ENCODE measurements at regions not wholly inside any gene's neighbourhood (a gene's known extent, or its start where the extent isn't known, plus 50 kb on each side); places are given as distances from the start of the nearest gene placed in this dataset.

DNA sequence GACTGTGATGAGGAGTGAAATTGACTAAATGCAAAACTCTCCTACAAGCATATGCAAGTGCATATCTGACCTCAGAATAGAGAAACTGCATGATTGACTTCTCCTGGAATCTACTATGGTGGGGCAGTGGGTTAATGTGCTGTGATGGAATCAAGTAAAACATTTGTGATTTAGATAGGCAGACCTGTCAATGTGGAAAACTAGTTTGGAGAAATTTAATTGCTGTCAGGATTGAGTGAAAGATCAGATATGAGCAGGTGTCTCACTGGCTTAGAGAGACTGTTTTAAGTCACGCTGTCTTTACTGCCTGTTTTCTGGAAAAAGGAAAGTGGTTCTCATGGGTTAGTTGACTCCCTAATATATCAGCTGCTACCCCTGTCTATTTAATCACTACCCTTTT, 881.0 kb upstream of the CNTNAP5 start:
- TF ChIP-seq, protein P1, sequence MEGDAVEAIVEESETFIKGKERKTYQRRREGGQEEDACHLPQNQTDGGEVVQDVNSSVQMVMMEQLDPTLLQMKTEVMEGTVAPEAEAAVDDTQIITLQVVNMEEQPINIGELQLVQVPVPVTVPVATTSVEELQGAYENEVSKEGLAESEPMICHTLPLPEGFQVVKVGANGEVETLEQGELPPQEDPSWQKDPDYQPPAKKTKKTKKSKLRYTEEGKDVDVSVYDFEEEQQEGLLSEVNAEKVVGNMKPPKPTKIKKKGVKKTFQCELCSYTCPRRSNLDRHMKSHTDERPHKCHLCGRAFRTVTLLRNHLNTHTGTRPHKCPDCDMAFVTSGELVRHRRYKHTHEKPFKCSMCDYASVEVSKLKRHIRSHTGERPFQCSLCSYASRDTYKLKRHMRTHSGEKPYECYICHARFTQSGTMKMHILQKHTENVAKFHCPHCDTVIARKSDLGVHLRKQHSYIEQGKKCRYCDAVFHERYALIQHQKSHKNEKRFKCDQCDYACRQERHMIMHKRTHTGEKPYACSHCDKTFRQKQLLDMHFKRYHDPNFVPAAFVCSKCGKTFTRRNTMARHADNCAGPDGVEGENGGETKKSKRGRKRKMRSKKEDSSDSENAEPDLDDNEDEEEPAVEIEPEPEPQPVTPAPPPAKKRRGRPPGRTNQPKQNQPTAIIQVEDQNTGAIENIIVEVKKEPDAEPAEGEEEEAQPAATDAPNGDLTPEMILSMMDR (IDR thresholded peaks at IDR 0.05; ENCODE audit: low read depth, low read length), result no peak
- no peak for TF ChIP-seq EZH2phosphoT487 (IDR thresholded peaks at IDR 0.05; ENCODE audit: low read depth)

Measured in OCI-LY3 (cell line).